HG03103 (cell line): ENCODE measurements at regions not wholly inside any gene's neighbourhood (a gene's known extent, or its start where the extent isn't known, plus 50 kb on each side); places are given as distances from the start of the nearest gene placed in this dataset.
"Not testable (repeated sequence)": the region's sequence is repeated elsewhere in the genome, so short reads cannot be mapped to it uniquely, and the experiment has no call there.

Experiments used
- ATAC-seq: cut with Tn5 transposase; IDR thresholded peaks from one replicate; pipeline ENCODE4 v1.9.1; 2021; ENCODE audit warnings: low read depth; ENCODE audit not compliant: unreplicated experiment

DNA sequence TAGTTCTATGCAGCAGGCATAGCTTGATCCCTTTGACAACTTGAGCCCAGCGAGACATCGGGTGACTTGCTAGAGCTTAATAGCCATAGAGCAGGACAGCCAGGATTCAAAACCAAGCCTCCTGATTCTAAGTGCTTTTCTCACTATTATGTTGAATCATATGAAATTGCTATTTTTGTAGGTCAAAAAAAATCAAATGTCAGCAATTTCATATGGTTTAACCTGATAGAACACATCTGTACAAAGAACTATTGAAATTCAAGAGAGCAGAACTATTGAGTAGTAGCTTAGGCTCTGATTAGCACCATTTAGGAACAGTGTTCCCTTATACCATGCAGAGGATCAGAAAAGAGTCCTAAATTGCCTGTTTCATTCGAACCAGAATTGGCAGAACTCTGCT, 132.0 kb downstream of the EMP1 start:
- ATAC-seq = no peak

DNA sequence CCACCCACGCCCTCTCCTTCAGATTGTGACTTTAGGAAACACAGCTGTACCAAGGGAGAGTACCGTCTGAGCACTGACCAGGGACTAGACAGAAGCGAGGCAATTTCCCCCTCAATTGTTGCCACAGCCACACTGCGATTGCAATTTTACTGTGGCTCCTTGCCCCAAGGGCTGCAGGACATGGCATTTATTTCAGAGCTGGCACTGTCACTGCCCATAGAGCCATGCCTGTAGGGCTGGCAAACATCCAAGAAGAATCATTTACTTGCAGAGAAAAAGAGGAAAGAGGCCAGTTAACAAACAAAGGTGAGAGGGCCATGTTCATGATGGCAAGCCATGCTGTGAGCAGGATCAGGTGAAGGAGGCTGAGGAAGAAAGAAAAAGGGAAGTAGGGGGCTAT, 129.6 kb downstream of the EMP1 start:
- no peak for ATAC-seq

DNA sequence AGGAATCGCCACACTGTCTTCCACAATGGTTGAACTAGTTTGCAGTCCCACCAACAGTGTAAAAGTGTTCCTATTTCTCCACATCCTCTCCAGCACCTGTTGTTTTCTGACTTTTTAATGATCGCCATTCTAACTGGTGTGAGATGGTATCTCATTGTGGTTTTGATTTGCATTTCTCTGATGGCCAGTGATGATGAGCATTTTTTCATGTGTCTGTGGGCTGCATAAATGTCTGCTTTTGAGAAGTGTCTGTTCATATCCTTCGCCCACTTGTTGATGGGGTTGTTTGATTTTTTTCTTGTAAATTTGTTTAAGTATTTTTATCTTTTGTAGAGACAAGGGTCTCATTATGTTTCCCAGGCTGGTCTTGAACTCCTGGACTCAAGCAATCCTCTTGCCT, 128.5 kb downstream of the EMP1 start:
- not testable (repeated sequence) for ATAC-seq

DNA sequence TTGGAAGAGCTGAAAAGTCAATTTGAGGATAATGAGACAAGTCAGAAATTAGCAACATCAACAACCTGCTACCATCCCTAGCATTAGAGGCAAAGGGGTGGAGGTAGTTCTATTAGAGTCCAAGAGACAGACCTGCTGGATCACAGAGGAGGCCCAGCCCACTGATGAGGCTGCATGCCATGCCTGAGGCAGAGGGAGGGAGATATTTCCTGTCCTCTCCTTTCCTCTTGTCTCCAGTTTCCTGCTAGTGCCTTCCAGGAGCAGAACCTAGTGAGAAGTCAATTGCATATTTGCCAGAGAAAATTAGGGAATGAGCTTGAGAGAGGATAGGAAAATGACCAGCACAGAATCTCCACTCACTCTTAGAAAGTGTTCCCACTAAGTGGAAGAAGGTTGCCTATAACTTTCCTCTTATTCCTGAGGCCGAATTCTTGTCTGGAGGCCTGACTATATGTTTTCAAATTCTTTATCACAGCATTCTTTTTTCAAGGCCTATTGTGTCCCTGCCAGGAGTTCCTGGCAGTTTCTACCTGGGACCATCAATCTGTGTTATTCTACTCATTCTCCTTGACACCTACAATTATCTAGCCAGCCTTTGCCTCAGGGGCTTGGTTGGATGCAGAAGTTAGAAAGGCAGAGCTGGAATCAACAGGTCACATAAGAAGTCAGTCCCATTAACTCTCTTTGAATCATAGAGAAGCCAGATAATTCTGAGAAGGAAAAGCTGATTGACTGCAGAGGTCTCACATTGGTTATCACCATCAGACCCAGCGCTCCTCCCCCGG, 121.9 kb downstream of the EMP1 start:
- ATAC-seq = no peak

DNA sequence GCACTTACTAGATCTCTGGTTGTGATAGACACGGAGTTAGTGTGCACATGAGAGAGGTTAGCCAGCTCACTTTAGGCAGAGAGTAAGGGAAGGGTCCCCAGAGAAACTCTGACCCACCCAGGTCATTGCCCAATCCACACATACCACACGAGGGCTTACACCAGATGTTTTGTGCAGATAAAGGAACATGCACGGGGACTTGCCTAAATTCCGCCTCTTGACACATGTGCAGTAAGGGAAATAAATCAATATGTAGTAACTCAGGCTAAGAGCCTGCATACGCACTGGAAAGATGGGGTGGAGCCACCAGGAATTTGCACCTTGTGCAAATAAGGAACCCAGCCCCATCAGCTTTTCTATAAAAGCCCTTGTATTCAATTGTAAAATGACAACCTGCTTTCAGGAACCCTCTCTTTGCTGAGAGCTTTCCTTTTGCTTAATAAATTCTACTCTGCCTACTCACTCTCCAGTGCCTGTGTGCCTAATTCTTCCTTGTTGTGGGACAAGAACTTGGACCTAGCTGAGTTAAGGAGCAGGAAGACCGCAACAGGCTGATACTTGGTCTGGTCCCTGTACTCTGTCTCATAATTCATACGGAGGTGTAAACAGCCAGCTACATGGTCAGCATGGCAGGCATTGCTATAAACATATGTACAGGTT, 120.2 kb downstream of the EMP1 start:
- no peak for ATAC-seq

DNA sequence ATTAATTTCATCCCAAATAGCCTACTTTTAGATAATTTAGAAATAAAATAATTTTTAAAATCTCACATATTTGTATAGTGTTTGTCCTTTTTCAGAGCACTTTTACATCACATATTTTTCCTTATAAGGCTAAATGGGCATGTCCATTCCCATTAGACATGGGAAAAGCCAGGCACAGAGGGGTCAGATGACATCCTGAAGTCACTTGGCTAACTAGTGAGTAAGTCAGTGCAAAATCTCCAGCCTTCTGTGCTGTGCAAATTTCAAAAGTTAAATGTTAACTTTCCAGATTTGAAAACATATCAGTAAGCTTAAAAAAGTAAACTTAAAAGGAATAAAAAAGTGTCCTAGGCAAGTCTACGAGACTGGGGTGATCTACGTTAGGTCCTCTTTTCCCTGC, 117.4 kb downstream of the EMP1 start:
- ATAC-seq = no peak

DNA sequence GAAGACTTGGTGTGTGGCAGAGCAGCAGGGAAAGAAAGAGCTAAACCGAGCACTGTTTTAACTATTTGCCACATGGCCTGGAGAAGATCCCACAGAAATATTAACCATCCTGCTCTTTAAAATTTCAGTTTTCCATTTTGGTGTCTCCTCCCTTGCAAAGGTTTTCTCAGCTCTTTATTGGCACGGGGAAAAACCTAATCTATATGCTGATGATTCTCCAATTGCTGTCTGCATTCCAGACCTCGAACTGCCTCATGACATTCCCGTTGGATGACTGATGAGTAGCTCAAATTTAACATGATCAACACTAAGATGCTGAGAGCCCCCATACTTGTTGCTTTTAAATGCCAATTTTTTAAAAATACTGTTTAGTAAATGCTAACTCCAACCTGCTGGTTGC, 115.0 kb downstream of the EMP1 start:
- no peak for ATAC-seq

DNA sequence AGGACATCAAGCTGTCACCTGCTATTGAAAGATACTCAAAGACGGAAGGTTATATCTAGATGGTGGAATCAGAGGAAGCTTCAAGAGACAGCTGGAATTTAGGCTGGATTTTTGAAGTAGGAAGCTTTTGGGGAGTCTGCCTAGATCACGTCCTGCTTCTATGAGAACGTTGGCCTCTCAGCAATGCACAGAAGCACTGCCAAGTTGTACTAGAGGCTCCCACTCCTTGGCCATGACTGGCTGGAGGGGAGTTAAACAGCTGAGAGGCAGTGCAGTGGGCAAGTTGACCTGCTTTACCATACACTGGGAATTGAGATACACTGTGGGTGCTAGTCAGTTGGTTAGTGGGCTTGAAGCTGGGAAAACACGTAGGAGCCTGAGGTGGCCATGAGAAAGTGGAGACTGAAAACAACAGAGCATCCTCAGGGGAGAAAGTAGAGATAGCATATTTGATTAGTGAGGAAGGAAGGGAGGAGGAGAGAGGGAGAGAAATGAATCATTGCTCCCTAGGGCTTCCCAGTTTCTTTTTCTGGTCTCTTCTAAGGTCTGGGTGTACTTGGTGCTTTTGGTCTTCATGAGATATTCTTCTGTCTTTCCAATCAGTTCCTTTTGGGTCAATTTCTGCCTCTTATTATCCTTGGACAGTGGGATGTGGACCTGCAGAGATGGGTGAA, 110.8 kb downstream of the EMP1 start:
- ATAC-seq = no peak

DNA sequence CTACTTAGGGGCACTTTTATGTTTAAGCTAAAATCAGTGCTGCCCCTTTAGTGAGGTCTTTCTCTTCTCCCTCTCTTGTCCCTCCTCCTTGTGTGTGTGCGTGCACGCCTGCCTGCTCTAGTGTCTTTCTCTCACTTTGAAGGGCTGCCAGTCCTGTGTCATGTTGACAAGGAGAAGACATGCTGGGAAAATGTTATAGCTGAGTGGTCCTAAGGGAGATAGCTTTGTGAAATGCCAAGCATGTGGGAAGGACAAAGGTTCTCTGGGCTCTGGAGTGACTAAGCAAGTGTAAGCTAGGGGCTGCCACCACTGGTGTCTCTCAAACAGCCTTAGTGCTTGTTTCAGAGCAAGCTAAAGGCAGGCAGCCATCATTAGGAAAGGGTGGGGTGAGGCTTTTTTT, 108.4 kb downstream of the EMP1 start:
- ATAC-seq = no peak

DNA sequence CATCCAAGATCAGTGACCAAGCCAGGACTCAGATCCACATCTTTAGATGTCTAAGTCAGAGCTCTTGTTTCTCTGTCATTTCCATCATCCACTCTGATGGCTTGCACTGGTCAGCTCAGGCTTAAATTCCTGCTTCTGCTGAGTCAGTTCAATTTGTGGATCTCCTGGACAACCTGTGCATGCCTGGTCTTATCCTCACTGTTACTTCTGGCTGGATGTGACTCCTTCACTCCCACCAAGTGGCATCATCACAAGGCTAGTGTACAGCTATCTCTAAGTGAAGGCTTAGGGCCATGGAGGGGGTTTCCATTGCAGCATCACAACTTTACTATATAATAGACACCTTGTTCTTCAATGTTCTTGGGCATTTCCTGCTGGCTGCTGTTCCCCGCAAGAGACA, 102.9 kb downstream of the EMP1 start:
- ATAC-seq = no peak

DNA sequence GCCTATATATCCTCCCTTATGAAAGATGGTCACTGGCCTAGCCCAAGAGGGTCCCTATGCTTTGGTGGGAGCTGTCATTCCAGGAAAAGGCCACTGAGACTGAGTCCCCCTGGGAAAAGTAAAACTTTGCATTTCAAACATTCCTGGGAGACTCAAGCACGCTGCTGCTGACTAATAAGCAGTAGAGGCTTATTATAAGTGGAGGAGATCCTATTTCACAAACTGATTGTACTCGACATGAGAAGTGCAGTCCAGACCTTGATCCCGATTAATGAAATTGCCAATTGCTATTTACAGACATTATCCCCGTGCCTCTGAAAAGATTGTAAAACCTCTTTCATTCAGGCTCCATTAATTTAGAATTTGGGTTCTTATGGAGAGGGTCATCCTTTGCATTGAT, 96.6 kb downstream of the EMP1 start:
- ATAC-seq = no peak

DNA sequence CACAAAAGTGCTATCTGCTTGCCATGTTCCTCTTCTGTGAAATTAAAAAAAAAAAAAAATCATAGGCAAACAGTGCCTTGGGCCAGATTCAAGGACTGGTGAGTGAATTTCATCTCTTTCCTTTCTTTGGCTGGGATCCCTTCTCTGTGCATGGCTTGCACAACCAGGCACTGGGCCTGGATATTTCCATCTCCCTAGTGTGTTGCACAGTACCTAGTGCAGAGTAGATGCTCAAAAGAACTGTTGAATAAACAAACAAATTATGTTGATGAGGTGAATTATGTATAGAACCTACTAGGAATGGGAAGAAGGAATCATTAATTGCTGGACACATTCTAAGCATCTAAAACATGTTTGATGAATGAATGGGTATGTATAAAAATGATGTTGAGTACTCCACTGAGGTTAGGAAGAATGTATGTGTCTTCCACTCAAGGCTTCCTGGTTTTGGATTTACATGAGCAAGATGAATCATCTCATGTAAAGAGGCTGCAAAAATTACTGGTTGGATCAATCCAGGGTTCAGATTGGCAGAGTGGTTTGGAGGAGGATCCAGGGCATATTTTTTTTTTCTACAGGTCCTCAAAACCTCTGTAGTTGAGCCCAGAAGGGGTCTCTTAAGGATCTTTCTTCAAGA, 93.2 kb downstream of the EMP1 start:
- no peak for ATAC-seq

DNA sequence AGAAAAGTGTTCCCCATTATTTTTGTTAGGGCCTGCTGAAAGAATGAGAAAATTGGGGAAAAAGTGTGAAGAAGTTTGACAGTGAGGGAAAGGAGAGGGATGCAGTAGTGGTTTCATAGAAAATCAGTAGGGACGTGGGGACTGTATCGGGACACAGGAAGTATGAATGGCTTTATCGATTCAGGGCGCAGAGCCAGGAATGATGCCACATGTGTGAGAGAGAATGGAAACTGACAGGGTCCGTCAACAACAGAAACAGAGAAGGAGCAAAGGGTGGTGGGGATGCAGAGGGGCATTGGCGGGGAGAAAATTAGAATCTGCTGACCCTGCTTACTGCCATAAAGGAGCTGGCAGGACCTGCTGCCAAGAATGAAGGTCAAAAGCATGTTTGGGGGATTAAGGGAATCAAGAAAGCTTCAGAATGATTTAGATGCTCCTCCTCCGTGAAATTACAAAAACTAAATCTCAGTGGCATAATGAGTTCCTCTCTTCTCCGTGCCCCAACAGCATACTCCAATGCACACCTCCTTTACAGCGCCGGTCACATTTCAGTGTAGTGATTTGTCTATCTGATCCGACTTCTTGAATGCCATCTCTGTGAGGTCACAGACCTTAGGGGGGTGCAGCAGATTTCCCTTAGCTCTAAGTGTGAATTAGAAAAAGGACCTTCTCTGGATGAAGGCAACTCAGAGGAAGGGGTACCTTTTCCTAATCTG, 92.6 kb downstream of the EMP1 start:
- ATAC-seq = no peak

DNA sequence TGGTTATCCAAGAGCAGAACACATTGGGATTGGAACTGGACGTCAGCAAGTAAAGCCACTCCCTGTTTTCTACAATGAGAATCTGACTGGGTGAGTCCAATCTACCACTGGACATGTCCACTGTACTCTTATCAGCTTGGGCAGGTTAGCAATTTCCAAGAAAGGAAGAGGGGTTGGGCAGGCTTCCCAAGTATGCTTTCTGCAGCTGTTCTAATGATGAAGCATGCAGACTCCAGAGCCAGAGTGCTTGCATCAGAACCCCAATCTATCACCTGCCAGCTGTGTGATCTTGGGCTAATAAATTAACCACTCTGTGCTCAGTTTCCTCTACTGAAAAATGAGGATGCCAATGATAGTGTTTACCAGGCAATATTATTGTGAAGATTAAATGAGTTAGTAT, 92.0 kb downstream of the EMP1 start:
- ATAC-seq = no peak

DNA sequence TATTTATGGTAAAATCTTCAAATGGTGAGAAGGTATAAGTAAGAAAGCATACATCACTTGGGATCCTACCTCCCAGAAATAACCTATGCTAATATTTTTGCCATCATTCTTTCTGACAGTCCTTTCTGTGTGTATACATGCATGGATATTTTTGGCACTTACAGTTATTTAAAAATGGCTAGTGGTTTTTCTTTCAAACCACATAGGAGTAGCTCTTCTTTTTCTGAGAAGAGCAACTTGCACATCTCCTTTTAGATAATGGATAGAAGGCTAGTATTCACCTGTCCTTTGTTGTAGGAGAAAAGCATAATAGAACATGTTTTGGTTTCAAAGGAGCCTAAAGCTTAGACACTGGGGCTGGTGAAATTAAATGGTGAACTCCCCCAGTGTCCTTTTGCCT, 87.3 kb downstream of the EMP1 start:
- no peak for ATAC-seq

DNA sequence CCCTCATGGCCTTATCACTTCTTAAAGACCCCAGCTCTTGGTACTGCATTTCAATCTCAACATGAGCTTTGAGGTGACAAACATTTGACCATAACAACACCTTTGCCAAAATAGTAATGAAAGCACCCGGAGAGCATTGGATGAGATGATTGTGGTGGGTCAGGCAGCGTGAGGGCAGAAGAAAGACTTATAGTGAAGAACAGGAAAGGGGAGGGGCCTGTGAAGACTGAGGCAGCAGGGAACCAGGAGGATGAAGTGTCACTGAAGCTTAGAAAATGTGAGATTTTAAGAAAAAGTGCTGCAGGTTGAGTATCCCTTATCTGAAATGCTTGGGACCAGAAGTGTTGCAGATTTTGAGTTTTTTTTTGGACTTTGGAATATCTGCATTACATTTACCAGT, 86.3 kb downstream of the EMP1 start:
- no peak for ATAC-seq

DNA sequence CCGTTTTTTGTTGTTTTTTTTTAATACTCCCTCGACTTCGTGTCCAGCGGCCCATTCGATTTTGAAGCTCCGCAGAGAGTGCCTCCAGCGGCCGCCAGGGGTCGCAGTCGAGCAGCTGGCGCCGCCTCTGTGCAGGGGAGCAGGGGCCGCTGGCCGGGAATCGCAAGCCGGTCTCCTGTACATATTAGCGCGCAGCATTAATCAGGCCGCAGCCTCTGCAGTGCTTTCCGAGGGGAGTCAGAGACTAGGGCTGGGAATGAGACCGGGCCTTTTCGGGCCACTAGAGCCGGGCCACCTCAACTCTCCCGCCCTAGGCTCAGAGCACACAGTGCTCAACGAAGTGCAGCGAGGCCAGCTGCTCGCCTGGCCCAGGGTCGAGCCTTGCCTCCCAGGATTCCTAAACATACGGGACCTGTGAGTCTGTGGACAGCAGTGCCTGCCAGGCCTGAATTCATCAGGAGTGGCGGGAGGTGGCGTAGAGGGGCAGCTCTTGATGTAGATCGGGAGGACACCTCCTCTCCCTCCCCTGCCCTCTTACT, 81.8 kb downstream of the EMP1 start:
- ATAC-seq = peak; percentile 89

DNA sequence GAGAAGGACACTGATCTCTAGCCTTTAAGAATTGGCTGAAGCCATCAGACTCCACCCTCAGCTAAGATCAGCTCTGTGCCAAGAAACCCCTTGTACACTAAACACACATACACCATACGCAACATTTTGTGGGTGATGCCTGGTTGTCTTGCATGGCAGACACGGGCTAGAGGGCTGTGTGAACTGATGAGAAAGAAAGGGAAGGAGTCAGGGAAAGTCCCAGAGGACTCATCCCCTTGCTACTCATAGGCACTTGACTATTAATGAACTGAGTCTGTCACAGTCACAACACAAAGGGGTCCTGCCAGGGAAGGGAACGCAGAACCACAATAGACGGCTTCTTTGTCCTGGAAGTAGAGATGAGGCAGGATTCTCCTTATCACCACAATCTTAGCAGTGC, 80.8 kb downstream of the EMP1 start:
- no peak for ATAC-seq

DNA sequence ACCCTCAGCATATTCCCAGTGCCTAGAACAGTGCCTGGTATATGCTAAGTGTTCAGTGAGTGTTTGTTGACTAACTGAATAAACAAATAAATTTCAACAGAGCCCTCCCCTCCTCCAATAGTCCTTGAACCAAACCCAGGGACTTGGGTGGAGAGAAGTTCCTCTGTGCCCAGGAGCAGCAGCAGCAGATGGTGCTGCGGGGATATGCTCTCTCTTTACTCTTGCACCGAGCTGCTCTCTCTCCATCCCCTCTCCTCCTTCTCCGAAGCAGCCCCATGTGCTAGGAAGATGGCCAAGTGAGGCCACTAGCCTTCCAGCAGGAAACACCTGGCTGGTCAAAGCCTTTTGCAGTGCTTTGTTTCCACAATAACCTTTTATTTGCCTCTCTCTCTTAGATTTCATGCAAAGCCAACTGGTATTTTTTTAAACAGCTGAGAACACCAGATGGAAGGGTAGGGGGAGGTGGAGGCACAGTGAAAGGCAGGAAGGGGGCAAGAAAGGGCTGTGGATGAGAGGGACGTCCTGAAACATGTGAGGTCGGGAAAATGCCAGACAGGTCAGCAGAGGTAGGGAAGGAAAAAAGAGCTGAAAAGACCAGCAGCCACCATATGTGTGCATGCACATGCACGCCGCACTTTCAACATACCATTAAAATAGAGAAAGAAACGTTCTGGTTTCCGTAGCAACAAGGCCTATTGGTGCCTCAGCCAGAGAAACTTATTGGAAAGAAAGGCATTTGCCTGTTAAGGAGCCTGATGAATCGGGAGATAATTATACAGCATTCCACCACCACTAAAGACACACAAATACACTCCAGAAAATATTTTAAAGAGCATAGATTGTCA, 78.9 kb downstream of the EMP1 start:
- no peak for ATAC-seq

DNA sequence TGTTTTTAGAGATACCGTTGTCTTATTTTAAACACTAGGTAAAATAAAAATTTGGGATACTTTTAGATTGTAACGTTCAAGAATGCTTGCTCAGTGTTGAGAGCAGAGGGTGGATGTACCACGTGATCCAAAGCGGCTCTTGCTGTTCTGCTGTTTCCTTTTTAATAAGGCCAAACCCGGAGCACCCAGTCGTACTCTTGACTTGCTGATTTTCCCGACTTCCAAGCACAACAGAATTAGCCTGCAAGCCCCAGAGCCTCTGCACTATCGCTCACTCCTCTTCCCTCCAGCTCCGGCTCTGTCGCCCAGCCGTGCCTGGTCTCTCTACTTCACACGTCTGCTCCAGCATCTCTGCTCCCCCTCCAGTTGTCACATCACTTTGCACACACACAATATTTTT, 77.3 kb downstream of the EMP1 start:
- ATAC-seq = no peak
